GM12878 (cell line): ENCODE measurements at regions not wholly inside any gene's neighbourhood (a gene's known extent, or its start where the extent isn't known, plus 50 kb on each side); places are given as distances from the start of the nearest gene placed in this dataset.
A peak's percentile ranks its signal among the peaks of the same experiment; 100 is the strongest.

Experiments used
- ATAC-seq: fragments of 200-7000 bp; cut with Tn5 transposase; 3 replicates; pipeline ENCODE4 v1.9.1; 2020; ENCODE audit warnings: mild to moderate bottlenecking, moderate library complexity
- BruUV-seq: library from RNA; stranded (reverse); fragments of 400-500 nt; replicated peaks from 2 replicates; lab custom pipeline; 2021; lab: Mats Ljungman, UMichigan
- CTCF ChIA-PET: fragments of 300-600 bp; sonication (Branson Sonifier 250); formaldehyde crosslinking; extraction: SDS; loops from one replicate; lab custom pipeline; 2021; ENCODE audit warnings: inconsistent platforms; lab: Yijun Ruan, JAX
- POLR2A ChIA-PET: fragments of 350-600 bp; formaldehyde crosslinking; extraction: SDS; loops from one replicate; lab custom pipeline; 2021; ENCODE audit warnings: inconsistent platforms; lab: Charles Lee
- RAD21 ChIA-PET: fragments of 300-600 bp; sonication (Branson Sonifier 250); formaldehyde crosslinking; loops from one replicate; lab custom pipeline; 2023; ENCODE audit warnings: antibody characterized with exemption; ENCODE audit not compliant: unreplicated experiment; lab: Charles Lee
- SMC1A ChIA-PET: fragments of 300-600 bp; sonication (Branson Sonifier 250); formaldehyde crosslinking; loops from one replicate; lab custom pipeline; 2023; ENCODE audit not compliant: unreplicated experiment, uncharacterized antibody; lab: Charles Lee
- DNase-seq: peaks from one replicate; pipeline ENCODE4 v3.0.0-alpha.2; 2011; ENCODE audit warnings: low read depth, low spot score
- FAIRE-seq: peaks from 3 replicates; lab custom pipeline; 2011; peaks lifted over from hg19 to GRCh38; lab: Jason Lieb, UNC
- H2AFZ ChIP-seq: 2 replicates; pipeline ENCODE4 v1.6.0; 2011; ENCODE audit warnings: low read depth, low read length, control low read depth; ENCODE audit not compliant: control insufficient read depth
- H3K27ac ChIP-seq: 2 replicates; pipeline ENCODE4 v1.5.1; 2011; ENCODE audit warnings: control low read depth; ENCODE audit not compliant: control insufficient read depth, insufficient read depth
- H3K27me3 ChIP-seq, 2 experiments: replicated peaks in 1 of 2; 2 replicates each; pipeline versions ENCODE4 v1.6.0 to v1.6.1; 2011; ENCODE audit warnings: low read length in 1 of 2; ENCODE audit not compliant: control insufficient read depth in 2 of 2, insufficient read depth in 2 of 2
- H3K36me3 ChIP-seq, 2 experiments: 2 replicates each; pipeline ENCODE4 v1.5.1; 2011; ENCODE audit warnings: low read length in 1 of 2; ENCODE audit not compliant: control insufficient read depth in 2 of 2, insufficient read depth in 2 of 2
- H3K4me1 ChIP-seq: 2 replicates; pipeline ENCODE4 v1.6.1; 2011; ENCODE audit warnings: mild to moderate bottlenecking, low read length, moderate library complexity, mixed read lengths; ENCODE audit not compliant: control insufficient read depth, insufficient read depth
- H3K4me2 ChIP-seq: 2 replicates; pipeline ENCODE4 v1.6.0; 2011; ENCODE audit warnings: control low read depth; ENCODE audit not compliant: control insufficient read depth, insufficient read depth
- H3K4me3 ChIP-seq: fragments of 200-600 bp; sonication (generic); 2 replicates; pipeline ENCODE4 v1.5.1; 2016
- H3K79me2 ChIP-seq: 2 replicates; pipeline ENCODE4 v1.6.0; 2011; ENCODE audit warnings: low read length; ENCODE audit not compliant: control insufficient read depth, insufficient read depth
- H3K9ac ChIP-seq: 2 replicates; pipeline ENCODE4 v1.8.0; 2011; ENCODE audit warnings: low read length, control low read depth, mixed read lengths; ENCODE audit not compliant: control insufficient read depth, insufficient read depth
- H3K9me3 ChIP-seq: replicated peaks from 3 replicates; pipeline ENCODE4 v1.5.1; 2011; ENCODE audit warnings: mild to moderate bottlenecking, low read length; ENCODE audit not compliant: control insufficient read depth, insufficient read depth
- H4K20me1 ChIP-seq: 2 replicates; pipeline ENCODE4 v1.6.0; 2011; ENCODE audit not compliant: control insufficient read depth, insufficient read depth
- ATF7 ChIP-seq: fragments of 450-650 bp; IDR thresholded peaks from 2 replicates; pipeline ENCODE4 v1.6.1; 2016; ENCODE audit warnings: low read depth, mild to moderate bottlenecking
- CBX5 ChIP-seq: sonication (generic); IDR thresholded peaks from 2 replicates; pipeline ENCODE4 v1.6.1; 2016; ENCODE audit warnings: low read depth, moderate library complexity, mild to moderate bottlenecking, inconsistent platforms
- JUNB ChIP-seq: IDR thresholded peaks from 2 replicates; pipeline ENCODE4 v1.6.1; 2016; ENCODE audit warnings: antibody characterized with exemption, mild to moderate bottlenecking
- JUND ChIP-seq: IDR thresholded peaks from 2 replicates; pipeline ENCODE4 v1.6.1; 2012; ENCODE audit warnings: low read depth, mild to moderate bottlenecking, low read length, improper control_type of control experiment, moderate library complexity
- MTA2 ChIP-seq: fragments of 450-650 bp; IDR thresholded peaks from 2 replicates; pipeline ENCODE4 v1.6.1; 2016; ENCODE audit warnings: low read depth, mild to moderate bottlenecking, moderate library complexity
- MTA3 ChIP-seq: IDR thresholded peaks from 2 replicates; pipeline ENCODE4 v1.6.1; 2012; ENCODE audit warnings: low read length, inconsistent platforms, borderline replicate concordance
- MYC ChIP-seq: IDR thresholded peaks from 2 replicates; pipeline ENCODE4 v1.6.1; 2011; ENCODE audit warnings: mild to moderate bottlenecking, low read length, moderate library complexity, inconsistent platforms; ENCODE audit not compliant: insufficient read depth, insufficient replicate concordance, insufficient read length, severe bottlenecking
- NFXL1 ChIP-seq: fragments of 450-650 bp; IDR thresholded peaks from 2 replicates; pipeline ENCODE4 v1.6.1; 2017; ENCODE audit warnings: antibody characterized with exemption, mild to moderate bottlenecking, borderline replicate concordance
- NFYB ChIP-seq: IDR thresholded peaks from 2 replicates; pipeline ENCODE4 v1.6.1; 2011; ENCODE audit warnings: low read depth, mild to moderate bottlenecking, low read length, improper control_type of control experiment, moderate library complexity; ENCODE audit not compliant: insufficient read depth
- NR2F1 ChIP-seq: fragments of 450-650 bp; conservative IDR thresholded peaks from 2 replicates; pipeline ENCODE4 v1.6.1; 2017; ENCODE audit warnings: mild to moderate bottlenecking
- PAX8 ChIP-seq: fragments of 450-650 bp; IDR thresholded peaks from 2 replicates; pipeline ENCODE4 v1.6.1; 2017; ENCODE audit warnings: mild to moderate bottlenecking, moderate library complexity
- RAD21 ChIP-seq: IDR thresholded peaks from 2 replicates; pipeline ENCODE4 v1.6.1; 2011; ENCODE audit warnings: mild to moderate bottlenecking, low read depth, low read length, moderate library complexity; ENCODE audit not compliant: insufficient read depth
- RFX5 ChIP-seq: IDR thresholded peaks from 2 replicates; pipeline ENCODE4 v1.6.1; 2011; ENCODE audit warnings: low read depth, low read length, improper control_type of control experiment
- TAF1 ChIP-seq: IDR thresholded peaks from 2 replicates; pipeline ENCODE4 v1.6.1; 2011; ENCODE audit warnings: mild to moderate bottlenecking, low read depth, low read length, borderline replicate concordance
- TBL1XR1 ChIP-seq: IDR thresholded peaks from 2 replicates; pipeline ENCODE4 v1.6.1; 2012; ENCODE audit warnings: low read depth, low read length, improper control_type of control experiment
- TCF12 ChIP-seq: IDR thresholded peaks from 2 replicates; pipeline ENCODE4 v1.6.1; 2011; ENCODE audit warnings: low read depth, mild to moderate bottlenecking, low read length
- ZNF274 ChIP-seq: IDR thresholded peaks from one replicate; pipeline ENCODE4 v1.8.0; 2011; ENCODE audit not compliant: insufficient read length, insufficient read depth
- ZNF384 ChIP-seq: IDR thresholded peaks from 2 replicates; pipeline ENCODE4 v1.6.1; 2012; ENCODE audit warnings: low read depth, mild to moderate bottlenecking, low read length, improper control_type of control experiment, borderline replicate concordance
- ZSCAN29 ChIP-seq: fragments of 450-650 bp; IDR thresholded peaks from 2 replicates; pipeline ENCODE4 v1.6.1; 2017; ENCODE audit warnings: mild to moderate bottlenecking, moderate library complexity
- in situ Hi-C: fragments of 300-500 bp; cut with MboI; formaldehyde crosslinking; loops from 9 replicates; pipeline ENCODE4 v1.14.3; 2018; ENCODE audit warnings: mixed read lengths
- intact Hi-C: fragments of 100-400 bp; cut with micrococcal nuclease; formaldehyde crosslinking; loops from one replicate; pipeline ENCODE4 v1.14.2; 2022; ENCODE audit not compliant: unreplicated experiment
- TF ChIP-seq, protein P1 (sequence below): fragments of 450-650 bp; IDR thresholded peaks from 2 replicates; pipeline ENCODE4 v1.6.1; 2017; ENCODE audit warnings: low read depth, mild to moderate bottlenecking, moderate library complexity
- TF ChIP-seq, protein P2 (sequence below): fragments of 450-650 bp; IDR thresholded peaks from 2 replicates; pipeline ENCODE4 v1.6.1; 2017; ENCODE audit warnings: mild to moderate bottlenecking
- TF ChIP-seq, protein P3 (sequence below): fragments of 450-650 bp; IDR thresholded peaks from 2 replicates; pipeline ENCODE4 v1.6.1; 2017; ENCODE audit warnings: mild to moderate bottlenecking, low read depth, inconsistent platforms; ENCODE audit not compliant: poor library complexity, severe bottlenecking

DNA sequence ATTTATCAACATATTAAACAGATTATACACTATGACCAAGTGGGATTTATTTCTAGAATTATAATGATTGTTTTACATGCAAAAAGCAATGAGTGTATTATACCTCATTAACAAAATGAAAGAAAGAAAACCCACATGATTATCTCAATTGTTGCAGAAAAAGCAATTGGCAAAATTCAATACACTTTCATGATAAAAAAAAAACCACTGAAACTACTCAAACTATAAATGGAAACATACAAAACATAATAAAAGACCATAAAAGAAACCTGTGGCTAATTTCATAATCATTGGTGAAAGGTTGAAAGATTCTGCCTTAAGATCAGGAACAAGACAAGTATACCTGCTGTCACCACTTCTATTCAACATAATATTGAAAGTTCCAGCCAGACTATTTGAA lies 325.9 kb downstream of the AKAIN1 start:
- ChIA-PET POLR2A (no interaction called here), RAD21 (no interaction called here), SMC1A (no interaction called here), CTCF (interaction anchor here (1.0 kb wide), 1 partner anchor 36 kb away, joined by 3 read pairs; no protein-coding TSS in a partner anchor)
- Histone ChIP-seq H3K36me3 (no peaks in the 10 kb centered on the region), H3K79me2 (no peaks in the 10 kb centered on the region), H4K20me1 (no peaks in the 10 kb centered on the region), H3K27me3 (no peaks in the 10 kb centered on the region), H3K9me3 (no peaks in the 10 kb centered on the region; the same call in 2 of the 3 replicates), H3K4me2 (no peak overlapping the region), H3K9ac (no peak overlapping the region), H3K4me3 (no peak overlapping the region), H3K27ac (no peak overlapping the region), H3K4me1 (no peaks in the 10 kb centered on the region), H2AFZ (no peak overlapping the region)
- DNase-seq (no peak), FAIRE-seq (no peak), ATAC-seq (no peak)
- in situ Hi-C loops: no loop called here
- BruUV-seq: no TSS peak
- intact Hi-C loops: no loop called here
- TF ChIP-seq JUND (no peak), JUNB (no peak), RAD21 (no peak), MYC (no peak), PAX8 (no peak), ZSCAN29 (no peak), RFX5 (no peak), NR2F1 (no peak), TCF12 (no peak), NFYB (no peak), MTA2 (peak; percentile 95), CBX5 (no peak), NFXL1 (no peak), TBL1XR1 (no peak; the same call in 1 of the 2 replicates), ZNF384 (peak; percentile 58; the same call in 1 of the 2 replicates), TAF1 (no peak), MTA3 (no peak), ATF7 (peak; percentile 52; the same call in 1 of the 2 replicates), ZNF274 (no peak)
- TF ChIP-seq, protein P1, sequence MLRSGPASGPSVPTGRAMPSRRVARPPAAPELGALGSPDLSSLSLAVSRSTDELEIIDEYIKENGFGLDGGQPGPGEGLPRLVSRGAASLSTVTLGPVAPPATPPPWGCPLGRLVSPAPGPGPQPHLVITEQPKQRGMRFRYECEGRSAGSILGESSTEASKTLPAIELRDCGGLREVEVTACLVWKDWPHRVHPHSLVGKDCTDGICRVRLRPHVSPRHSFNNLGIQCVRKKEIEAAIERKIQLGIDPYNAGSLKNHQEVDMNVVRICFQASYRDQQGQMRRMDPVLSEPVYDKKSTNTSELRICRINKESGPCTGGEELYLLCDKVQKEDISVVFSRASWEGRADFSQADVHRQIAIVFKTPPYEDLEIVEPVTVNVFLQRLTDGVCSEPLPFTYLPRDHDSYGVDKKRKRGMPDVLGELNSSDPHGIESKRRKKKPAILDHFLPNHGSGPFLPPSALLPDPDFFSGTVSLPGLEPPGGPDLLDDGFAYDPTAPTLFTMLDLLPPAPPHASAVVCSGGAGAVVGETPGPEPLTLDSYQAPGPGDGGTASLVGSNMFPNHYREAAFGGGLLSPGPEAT: 0 out of 2 replicates have a peak, but pooled peaks have one; percentile 14
- TF ChIP-seq, protein P2, sequence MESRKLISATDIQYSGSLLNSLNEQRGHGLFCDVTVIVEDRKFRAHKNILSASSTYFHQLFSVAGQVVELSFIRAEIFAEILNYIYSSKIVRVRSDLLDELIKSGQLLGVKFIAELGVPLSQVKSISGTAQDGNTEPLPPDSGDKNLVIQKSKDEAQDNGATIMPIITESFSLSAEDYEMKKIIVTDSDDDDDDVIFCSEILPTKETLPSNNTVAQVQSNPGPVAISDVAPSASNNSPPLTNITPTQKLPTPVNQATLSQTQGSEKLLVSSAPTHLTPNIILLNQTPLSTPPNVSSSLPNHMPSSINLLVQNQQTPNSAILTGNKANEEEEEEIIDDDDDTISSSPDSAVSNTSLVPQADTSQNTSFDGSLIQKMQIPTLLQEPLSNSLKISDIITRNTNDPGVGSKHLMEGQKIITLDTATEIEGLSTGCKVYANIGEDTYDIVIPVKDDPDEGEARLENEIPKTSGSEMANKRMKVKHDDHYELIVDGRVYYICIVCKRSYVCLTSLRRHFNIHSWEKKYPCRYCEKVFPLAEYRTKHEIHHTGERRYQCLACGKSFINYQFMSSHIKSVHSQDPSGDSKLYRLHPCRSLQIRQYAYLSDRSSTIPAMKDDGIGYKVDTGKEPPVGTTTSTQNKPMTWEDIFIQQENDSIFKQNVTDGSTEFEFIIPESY: no peak
- TF ChIP-seq, protein P3, sequence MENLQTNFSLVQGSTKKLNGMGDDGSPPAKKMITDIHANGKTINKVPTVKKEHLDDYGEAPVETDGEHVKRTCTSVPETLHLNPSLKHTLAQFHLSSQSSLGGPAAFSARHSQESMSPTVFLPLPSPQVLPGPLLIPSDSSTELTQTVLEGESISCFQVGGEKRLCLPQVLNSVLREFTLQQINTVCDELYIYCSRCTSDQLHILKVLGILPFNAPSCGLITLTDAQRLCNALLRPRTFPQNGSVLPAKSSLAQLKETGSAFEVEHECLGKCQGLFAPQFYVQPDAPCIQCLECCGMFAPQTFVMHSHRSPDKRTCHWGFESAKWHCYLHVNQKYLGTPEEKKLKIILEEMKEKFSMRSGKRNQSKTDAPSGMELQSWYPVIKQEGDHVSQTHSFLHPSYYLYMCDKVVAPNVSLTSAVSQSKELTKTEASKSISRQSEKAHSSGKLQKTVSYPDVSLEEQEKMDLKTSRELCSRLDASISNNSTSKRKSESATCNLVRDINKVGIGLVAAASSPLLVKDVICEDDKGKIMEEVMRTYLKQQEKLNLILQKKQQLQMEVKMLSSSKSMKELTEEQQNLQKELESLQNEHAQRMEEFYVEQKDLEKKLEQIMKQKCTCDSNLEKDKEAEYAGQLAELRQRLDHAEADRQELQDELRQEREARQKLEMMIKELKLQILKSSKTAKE: no peak
